GM23338 (cell line): ENCODE measurements at regions not wholly inside any gene's neighbourhood (a gene's known extent, or its start where the extent isn't known, plus 50 kb on each side); places are given as distances from the start of the nearest gene placed in this dataset.

Experiments used
- ATAC-seq: fragments of 200-7000 bp; cut with Tn5 transposase; 3 replicates; pipeline ENCODE4 v1.9.1; 2020
- DNase-seq: peaks from one replicate; pipeline ENCODE4 v3.0.0-alpha.2; 2015; ENCODE audit warnings: low spot score
- H2AFZ ChIP-seq: fragments of 200-600 bp; sonication (generic); 2 replicates; pipeline ENCODE4 v1.8.0; 2016; ENCODE audit warnings: antibody characterized with exemption, mild to moderate bottlenecking, moderate library complexity
- H3F3A ChIP-seq: fragments of 200-600 bp; sonication (generic); replicated peaks from 2 replicates; pipeline ENCODE4 v1.8.0; 2017; ENCODE audit warnings: antibody characterized with exemption, mixed run types, low read depth
- H3K27ac ChIP-seq: fragments of 200-600 bp; sonication (generic); 2 replicates; pipeline ENCODE4 v1.6.1; 2016; ENCODE audit warnings: low read depth
- H3K27me3 ChIP-seq: fragments of 200-600 bp; sonication (generic); 2 replicates; pipeline ENCODE4 v1.8.0; 2016; ENCODE audit warnings: mild to moderate bottlenecking, mixed run types, moderate library complexity; ENCODE audit not compliant: insufficient read depth
- H3K36me3 ChIP-seq: fragments of 200-600 bp; sonication (generic); 2 replicates; pipeline ENCODE4 v1.8.0; 2016; ENCODE audit warnings: mild to moderate bottlenecking; ENCODE audit not compliant: insufficient read depth
- H3K4me1 ChIP-seq: fragments of 200-600 bp; sonication (generic); 2 replicates; pipeline ENCODE4 v1.8.0; 2016; ENCODE audit warnings: mild to moderate bottlenecking, moderate library complexity; ENCODE audit not compliant: insufficient read depth
- H3K4me2 ChIP-seq: fragments of 200-600 bp; sonication (generic); 2 replicates; pipeline ENCODE4 v1.7.1; 2017; ENCODE audit warnings: mixed run types
- H3K4me3 ChIP-seq: fragments of 200-600 bp; sonication (generic); 2 replicates; pipeline ENCODE4 v1.6.1; 2016; ENCODE audit warnings: mixed run types
- H3K79me2 ChIP-seq: fragments of 200-600 bp; sonication (generic); replicated peaks from 2 replicates; pipeline ENCODE4 v1.8.0; 2017; ENCODE audit warnings: mild to moderate bottlenecking; ENCODE audit not compliant: insufficient read depth
- H3K9me2 ChIP-seq: fragments of 200-600 bp; sonication (generic); 2 replicates; pipeline ENCODE4 v1.8.0; 2017; ENCODE audit not compliant: insufficient read depth
- H4K20me1 ChIP-seq: fragments of 200-600 bp; sonication (generic); replicated peaks from 2 replicates; pipeline ENCODE4 v1.8.0; 2017; ENCODE audit warnings: mild to moderate bottlenecking; ENCODE audit not compliant: insufficient read depth
- H3K27ac Mint-ChIP-seq: 2 replicates; pipeline ENCODE4 v1.8.0; 2020; ENCODE audit warnings: inconsistent platforms, mild to moderate bottlenecking, moderate library complexity, mixed read lengths
- H3K27me3 Mint-ChIP-seq: 3 replicates; pipeline ENCODE4 v1.8.0; 2022; ENCODE audit warnings: low read depth, mild to moderate bottlenecking, moderate library complexity, mixed read lengths, inconsistent platforms; ENCODE audit not compliant: insufficient read depth, poor library complexity
- H3K36me3 Mint-ChIP-seq: 3 replicates; pipeline ENCODE4 v1.8.0; 2021; ENCODE audit warnings: low read depth, mild to moderate bottlenecking, inconsistent platforms, moderate library complexity, mixed read lengths
- H3K4me1 Mint-ChIP-seq: 3 replicates; pipeline ENCODE4 v1.8.0; 2020; ENCODE audit warnings: mild to moderate bottlenecking, inconsistent platforms, mixed read lengths
- H3K4me3 Mint-ChIP-seq: 3 replicates; pipeline ENCODE4 v1.8.0; 2021; ENCODE audit warnings: moderate library complexity, mild to moderate bottlenecking, inconsistent platforms, mixed read lengths
- H3K9me3 Mint-ChIP-seq: 3 replicates; pipeline ENCODE4 v1.8.0; 2020; ENCODE audit warnings: moderate library complexity, mild to moderate bottlenecking, inconsistent platforms, mixed read lengths
- EZH2 ChIP-seq: fragments of 200-600 bp; sonication (generic); IDR thresholded peaks from one replicate; pipeline ENCODE4 v1.8.0; 2017; ENCODE audit warnings: antibody characterized with exemption, mild to moderate bottlenecking, low read depth; ENCODE audit not compliant: unreplicated experiment
- EZH2phosphoT487 ChIP-seq: fragments of 200-600 bp; sonication (generic); IDR thresholded peaks from one replicate; pipeline ENCODE4 v1.8.1; 2018; ENCODE audit warnings: antibody characterized with exemption; ENCODE audit not compliant: unreplicated experiment
- REST ChIP-seq: IDR thresholded peaks from one replicate; pipeline ENCODE4 v1.6.1; 2018; ENCODE audit warnings: antibody characterized with exemption; ENCODE audit not compliant: unreplicated experiment
- ZNF114 ChIP-seq: fragments of 250-450 bp; sonication (Bioruptor Pico); IDR thresholded peaks from 2 replicates; pipeline ENCODE4 v1.5.0; 2020; ENCODE audit warnings: mild to moderate bottlenecking, moderate library complexity
- ZNF462 ChIP-seq: fragments of 250-450 bp; sonication (Bioruptor Pico); IDR thresholded peaks from 2 replicates; pipeline ENCODE4 v1.5.0; 2020; ENCODE audit warnings: mild to moderate bottlenecking, moderate library complexity

GRCh38 chr10:126843299-126843934, 61.8 kb upstream of the DOCK1 start:
- Histone ChIP-seq H3F3A (no peaks in the 10 kb centered on the region), H3K79me2 (no peaks in the 10 kb centered on the region), H3K27ac (no peak overlapping the region), H3K4me2 (no peak overlapping the region), H3K36me3 (no peaks in the 10 kb centered on the region), H3K27me3 (no peaks in the 10 kb centered on the region), H4K20me1 (no peaks in the 10 kb centered on the region), H3K4me3 (no peak overlapping the region), H3K4me1 (peaks cover 20% of the 10 kb centered on the region), H3K9me2 (peaks cover 8% of the 10 kb centered on the region), H2AFZ (peak overlapping the region; percentile 95)
- ATAC-seq (no peak), DNase-seq (no peak)
- H3K27me3 Mint-ChIP-seq, result peaks cover 7% of the 10 kb centered on the region
- 0 out of 3 replicates have a peak, but pooled peaks cover 3% of the 10 kb centered on the region for H3K9me3 Mint-ChIP-seq
- H3K4me1 Mint-ChIP-seq, result peaks cover 34% of the 10 kb centered on the region
- H3K36me3 Mint-ChIP-seq, result no peaks in the 10 kb centered on the region
- no peak overlapping the region for H3K27ac Mint-ChIP-seq
- H3K4me3 Mint-ChIP-seq, result no peak overlapping the region
- TF ChIP-seq EZH2phosphoT487 (no peak), REST (no peak), ZNF462 (CRISPR knock-in tag) (no peak), EZH2 (no peak), ZNF114 (CRISPR knock-in tag) (no peak)
